ENCODE measurements at regions not wholly inside any gene's neighbourhood (a gene's known extent, or its start where the extent isn't known, plus 50 kb on each side); places are given as distances from the start of the nearest gene placed in this dataset.
"Not testable (repeated sequence)": the region's sequence is repeated elsewhere in the genome, so short reads cannot be mapped to it uniquely, and the experiment has no call there.

- DNase-seq = no peak
Measured at GRCh38 chr10:23886355-23886754, 322.6 kb upstream of the KIAA1217 start.

DNA sequence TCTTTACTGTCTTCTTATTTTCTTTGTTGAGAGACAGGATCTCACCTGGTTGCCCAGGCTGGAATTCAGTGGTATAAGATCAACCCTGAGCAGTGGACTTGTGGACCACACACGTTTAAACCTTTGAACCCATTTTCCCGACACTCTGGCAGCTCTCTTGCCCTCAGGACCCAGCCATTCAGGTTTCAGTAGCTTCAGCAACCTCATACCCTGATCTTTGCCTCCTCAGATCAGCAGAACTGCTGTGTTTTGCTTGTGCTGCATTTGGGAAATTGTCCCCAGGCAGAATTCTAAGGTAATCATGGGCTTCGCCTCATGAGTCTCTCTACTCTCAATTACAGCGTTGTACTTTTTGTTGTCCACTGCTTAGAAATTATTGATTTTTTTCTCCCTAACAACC, 317.6 kb upstream of the KIAA1217 start:
- no peak for DNase-seq

- no peak for DNase-seq
Measured at GRCh38 chr10:23892296-23892695, 316.6 kb upstream of the KIAA1217 start.

GRCh38 chr10:23897267-23897666, 311.7 kb upstream of the KIAA1217 start:
- no peak for DNase-seq

DNA sequence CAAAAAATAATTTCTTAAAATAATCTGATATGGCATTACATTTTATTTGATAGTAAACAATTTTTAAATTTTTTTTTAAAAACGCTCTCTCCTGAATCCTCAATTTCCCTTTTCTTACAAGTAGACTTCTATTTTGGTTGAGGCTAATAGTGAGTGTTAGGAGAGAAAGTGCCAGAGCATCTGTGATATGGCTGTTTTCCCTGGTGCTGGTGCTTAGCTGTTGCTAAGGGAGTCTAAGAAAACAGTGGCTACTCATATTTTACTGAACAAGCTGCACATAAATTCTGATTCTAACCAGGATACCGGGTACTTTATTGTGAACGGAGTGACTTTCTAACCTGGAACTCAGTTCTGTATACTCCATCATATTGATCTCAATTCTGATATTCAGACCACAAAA, 311.1 kb upstream of the KIAA1217 start:
- no peak for DNase-seq

DNA sequence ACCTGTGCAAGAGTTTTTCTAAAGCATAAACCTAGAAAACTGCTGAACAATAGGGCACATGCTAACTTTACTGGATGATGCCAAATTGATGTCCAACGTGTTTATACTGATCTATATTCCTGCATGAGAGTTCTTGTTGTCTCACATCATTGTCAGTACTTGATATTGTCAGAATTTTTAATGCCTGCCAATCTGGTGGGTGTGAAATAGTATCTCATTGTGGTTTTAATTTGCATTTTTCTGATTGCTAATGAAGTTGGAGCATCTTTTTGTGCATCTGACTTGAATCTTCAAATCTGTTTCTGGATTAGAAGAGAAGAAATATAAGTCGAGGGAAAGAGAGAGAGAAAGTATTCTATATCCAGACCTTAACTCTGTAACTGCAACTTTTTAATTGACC, 309.8 kb upstream of the KIAA1217 start:
- no peak for DNase-seq

GRCh38 chr10:23910291-23910690, 298.6 kb upstream of the KIAA1217 start:
- no peak for DNase-seq

DNA sequence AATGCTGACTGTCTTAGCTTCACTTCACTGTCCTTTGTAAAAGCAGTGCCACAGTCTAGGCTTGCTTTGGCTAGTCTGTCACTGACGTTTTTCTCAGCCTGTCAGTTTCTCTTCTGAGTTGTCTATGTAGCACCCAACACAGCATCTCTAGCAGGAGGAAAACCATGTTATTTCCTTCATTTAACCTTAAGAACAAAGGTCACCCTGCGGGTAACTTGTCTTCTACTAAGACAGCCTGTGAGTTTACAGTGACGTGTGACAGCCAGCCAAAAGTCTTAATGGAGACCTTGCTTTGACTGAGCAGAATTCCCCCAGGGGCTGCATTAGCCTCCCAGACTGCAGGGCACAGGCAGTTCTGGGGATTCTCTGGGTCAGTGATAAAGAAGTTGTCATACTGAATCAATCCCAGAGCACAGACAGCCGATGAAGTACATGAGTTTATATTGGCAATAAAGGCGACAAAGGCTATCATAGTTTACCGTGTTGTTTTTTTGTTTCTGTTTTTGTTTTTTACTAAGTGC, 296.0 kb upstream of the KIAA1217 start:
- no peak for DNase-seq

DNA sequence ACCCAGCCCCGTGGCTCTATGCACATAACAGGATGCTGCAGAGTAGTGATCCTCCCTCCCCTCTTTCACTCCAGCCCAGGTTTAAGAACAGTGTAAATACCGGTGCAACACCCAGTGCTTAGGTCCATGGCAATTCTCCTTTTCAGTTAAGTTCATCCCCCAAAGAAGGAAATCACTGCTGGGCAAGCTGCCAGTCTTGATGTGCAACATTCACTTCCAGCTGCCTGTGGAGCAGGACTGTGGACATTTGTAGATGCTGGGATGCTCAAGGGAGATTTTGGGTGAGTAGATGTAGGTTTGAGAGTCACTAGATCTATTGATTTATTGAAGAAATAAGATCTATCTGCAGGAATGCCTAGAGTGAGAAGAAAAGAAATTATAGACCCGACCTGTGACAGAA, 294.3 kb upstream of the KIAA1217 start:
- DNase-seq = no peak

- no peak for DNase-seq
Measured at GRCh38 chr10:23917251-23917840, 291.6 kb upstream of the KIAA1217 start.

- no peak for DNase-seq
Measured at GRCh38 chr10:23918090-23918723, 290.7 kb upstream of the KIAA1217 start.

GRCh38 chr10:23918839-23919238, 290.1 kb upstream of the KIAA1217 start:
- DNase-seq = no peak

DNA sequence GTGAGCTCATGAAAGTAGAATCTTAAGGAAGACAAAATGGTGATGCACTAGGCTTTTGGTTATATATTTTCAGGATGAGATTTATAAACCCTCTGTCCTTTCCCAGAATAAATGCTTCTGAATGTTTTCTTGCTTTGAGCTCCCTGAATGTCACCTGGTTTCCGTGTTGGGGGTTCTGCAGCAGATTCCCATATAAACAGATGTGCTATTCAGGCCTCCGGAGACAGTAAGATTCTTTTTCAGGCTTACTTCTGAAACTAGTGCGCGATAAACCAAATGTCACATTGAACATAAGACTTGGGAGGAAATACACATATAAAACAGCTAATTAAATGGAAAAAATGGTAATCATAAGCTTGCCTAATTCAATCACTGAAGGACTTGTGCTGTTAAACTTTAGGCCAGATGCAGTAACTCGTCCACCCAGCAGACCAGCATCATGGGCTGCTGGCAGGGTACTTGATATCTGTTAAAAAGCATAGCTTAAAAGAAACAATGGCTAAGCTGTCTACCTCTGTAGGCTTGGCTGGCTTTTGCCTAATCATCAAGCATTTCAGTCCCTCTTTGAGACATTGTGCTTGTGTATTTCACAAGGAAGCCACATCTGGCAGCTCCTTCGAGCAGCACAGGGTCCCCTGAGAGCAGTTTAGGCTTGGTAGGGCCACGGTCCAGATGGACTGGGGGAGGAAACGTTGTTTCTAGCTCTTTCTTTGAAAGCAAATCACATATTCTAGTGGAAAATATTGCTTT, 281.2 kb upstream of the KIAA1217 start:
- no peak for DNase-seq

DNA sequence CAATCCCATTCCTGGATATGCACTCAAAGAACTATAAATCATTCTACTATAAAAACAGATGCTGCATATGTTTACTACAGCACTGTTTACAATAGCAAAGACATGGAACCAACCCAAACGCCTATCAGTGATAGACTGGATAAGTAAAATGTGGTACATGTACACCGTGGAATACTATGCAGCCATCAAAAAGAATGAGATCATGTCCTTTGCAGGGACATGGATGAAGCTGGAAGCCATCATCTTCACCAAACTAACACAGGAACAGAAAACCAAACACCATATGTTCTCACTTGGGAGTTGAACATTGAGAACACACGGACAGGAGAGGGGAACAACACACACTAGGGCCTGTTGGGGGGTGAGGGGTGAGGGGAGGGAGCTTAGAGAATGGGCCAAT, 274.9 kb upstream of the KIAA1217 start:
- DNase-seq = not testable (repeated sequence)

- DNase-seq = no peak
Measured at GRCh38 chr10:23945845-23946244, 263.1 kb upstream of the KIAA1217 start.

- no peak for DNase-seq
Measured at GRCh38 chr10:23951841-23952240, 257.1 kb upstream of the KIAA1217 start.

DNA sequence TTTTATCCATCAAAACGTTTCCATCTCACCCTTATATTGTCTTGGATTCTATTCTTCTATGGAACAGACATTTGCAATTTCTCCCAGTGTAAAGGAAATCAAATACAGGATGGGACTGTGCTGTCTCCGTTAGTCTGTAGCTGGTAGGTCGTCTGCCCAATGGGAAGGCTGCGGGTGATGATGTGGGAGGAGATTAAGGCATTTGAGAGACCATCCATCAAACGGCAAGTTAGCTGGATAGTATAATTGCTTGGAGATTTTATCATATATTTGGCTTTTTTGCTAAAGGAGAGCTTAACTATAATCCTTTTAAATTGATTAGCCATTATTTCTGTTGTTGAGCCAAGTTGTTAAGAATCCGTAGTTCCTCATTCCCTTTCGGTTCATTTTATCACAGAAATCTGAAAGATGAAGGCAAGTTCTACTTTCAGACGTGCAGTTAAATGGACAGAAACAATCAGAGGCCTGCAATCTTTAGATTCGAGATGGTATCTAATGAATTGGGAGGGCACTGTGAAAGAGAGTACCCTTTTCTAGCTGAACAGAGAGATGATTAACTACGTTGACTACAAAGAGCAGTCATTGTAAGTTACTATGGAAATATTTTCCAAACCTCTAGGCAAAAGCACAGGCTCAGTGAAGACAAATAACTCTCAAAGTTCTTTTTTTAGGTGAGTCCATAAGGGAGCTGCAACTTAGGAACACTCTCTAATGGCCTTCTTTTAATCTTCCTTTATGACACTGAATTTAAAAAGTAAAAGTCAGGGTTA, 253.3 kb upstream of the KIAA1217 start:
- no peak for DNase-seq

DNA sequence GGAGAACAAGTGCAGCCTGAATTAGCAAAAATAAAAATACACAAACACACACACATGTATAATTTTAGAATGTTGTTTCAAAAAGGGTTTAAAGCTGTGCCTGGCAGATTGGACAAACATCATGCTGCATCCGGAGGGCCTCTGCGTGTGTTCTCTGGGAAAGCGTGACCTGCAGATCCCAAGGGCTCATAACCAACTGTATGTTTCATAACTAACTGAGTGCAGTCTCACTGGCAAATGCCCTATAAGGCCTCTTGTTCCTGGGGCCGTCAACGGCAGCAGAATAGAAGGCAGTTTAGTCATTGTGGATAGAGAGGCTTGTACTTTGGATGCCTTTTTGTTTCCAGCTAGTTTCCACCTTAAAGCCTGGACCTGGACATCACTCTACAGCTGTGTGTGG, 243.8 kb upstream of the KIAA1217 start:
- DNase-seq = no peak

GRCh38 chr10:23965880-23966279, 243.1 kb upstream of the KIAA1217 start:
- no peak for DNase-seq

DNA sequence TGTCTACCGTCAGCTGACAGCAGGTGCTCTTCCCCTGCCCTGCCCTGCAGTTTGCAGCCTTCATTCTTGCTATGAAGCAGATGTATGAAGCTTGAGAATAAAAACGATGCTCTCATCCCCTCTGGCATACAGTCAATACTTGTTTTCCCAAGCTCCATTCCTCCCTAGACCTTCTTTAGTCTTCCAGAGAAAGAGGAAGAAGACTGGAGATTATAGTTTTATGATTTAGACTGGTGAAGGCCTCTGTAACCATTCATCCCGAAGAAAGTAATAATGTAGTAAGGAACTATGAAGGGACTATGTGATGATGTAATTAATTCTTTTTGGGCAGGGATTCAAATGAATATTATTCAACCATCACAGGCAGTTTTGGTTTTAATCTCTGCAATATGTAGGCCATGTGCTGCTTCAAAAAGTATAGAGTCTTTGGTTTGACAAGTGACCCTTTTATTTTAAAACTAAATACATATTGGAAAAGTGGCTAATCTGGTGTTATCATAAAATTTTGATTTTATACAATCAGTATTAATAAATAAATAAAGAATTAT, 242.4 kb upstream of the KIAA1217 start:
- no peak for DNase-seq

- DNase-seq = no peak
Measured at GRCh38 chr10:23968301-23968700, 240.6 kb upstream of the KIAA1217 start.

DNA sequence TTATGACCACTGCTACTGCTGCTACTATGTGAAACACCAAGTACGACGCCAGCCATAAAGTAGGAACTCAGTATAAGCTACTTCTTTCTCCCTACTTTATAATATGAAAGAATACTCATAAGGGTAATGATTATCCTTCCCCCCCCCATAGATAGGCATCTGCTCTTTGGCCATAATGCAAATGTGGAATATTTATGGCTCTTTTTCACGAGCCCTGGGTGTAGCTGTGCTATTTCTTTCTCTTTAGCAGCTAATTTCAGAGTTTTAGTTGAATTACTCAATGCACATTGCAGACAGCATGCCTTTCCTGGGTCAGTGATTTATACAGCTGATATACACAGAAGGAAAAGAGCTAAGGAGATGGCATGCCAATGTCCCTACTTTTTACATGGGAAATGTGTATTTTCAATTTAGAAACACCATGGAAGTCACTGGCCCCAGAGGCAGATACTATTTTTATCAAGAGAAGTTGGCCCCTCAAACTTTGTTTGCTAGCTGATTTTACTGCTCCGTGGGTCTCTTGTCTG, 234.1 kb upstream of the KIAA1217 start:
- no peak for DNase-seq

DNA sequence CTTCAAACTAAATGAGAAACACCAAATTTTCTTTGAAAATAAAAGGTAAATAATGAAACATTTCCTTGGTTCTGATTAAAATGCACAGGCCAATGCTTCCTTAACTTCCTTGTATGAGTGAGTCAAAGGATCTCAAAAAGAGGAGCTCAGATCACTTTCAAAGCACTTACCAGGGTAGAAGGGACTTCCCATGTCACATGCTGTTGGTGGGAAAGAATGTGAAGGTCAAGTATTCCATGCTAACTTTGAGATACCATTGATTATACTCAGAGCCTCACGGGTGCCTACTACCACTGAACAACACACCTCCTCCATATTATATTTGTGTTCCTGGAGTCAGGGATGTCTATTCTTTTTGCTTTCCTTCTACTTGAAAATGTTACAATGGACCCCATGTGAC, 233.5 kb upstream of the KIAA1217 start:
- DNase-seq = no peak

All from activated effector memory CD4-positive, alpha-beta T cell treated with anti-CD3 and anti-CD28 coated beads, Interleukin-2, amount 50 U/mL, for 16 hours (primary cell).